Upper lobe of right lung (tissue), 1 donor: ENCODE measurements at regions not wholly inside any gene's neighbourhood (a gene's known extent, or its start where the extent isn't known, plus 50 kb on each side); places are given as distances from the start of the nearest gene placed in this dataset.

ENCODE experiments used
- ATAC-seq: fragments of 200-7000 bp; cut with Tn5 transposase; one replicate; pipeline ENCODE4 v1.9.1; 2020; ENCODE audit warnings: mild to moderate bottlenecking, moderate library complexity
- DNase-seq: peaks from one replicate; pipeline ENCODE4 v3.0.0-alpha.2; 2020
- H3K27ac ChIP-seq: fragments of 200-600 bp; one replicate; pipeline ENCODE4 v1.8.0; 2022
- H3K27me3 ChIP-seq: fragments of 200-600 bp; one replicate; pipeline ENCODE4 v1.8.0; 2022; ENCODE audit warnings: mild to moderate bottlenecking
- H3K36me3 ChIP-seq: fragments of 200-600 bp; one replicate; pipeline ENCODE4 v1.8.0; 2022
- H3K4me1 ChIP-seq: fragments of 200-600 bp; one replicate; pipeline ENCODE4 v1.8.0; 2022
- H3K4me3 ChIP-seq: fragments of 200-600 bp; one replicate; pipeline ENCODE4 v1.8.0; 2022; ENCODE audit warnings: mild to moderate bottlenecking
- H3K9me3 ChIP-seq: fragments of 200-600 bp; one replicate; pipeline ENCODE4 v1.8.0; 2022
- CTCF ChIP-seq: fragments of 200-600 bp; IDR thresholded peaks from one replicate; pipeline ENCODE4 v1.8.0; 2022; ENCODE audit warnings: antibody characterized with exemption
- intact Hi-C: fragments of 100-400 bp; cut with DNase I; formaldehyde crosslinking; loops from one replicate; pipeline ENCODE4 v1.11.0; 2022
- donor health status: DM: no; HTN: yes; CAD: no; lungs with severe emphysema.

GRCh38 chr3:21043139-21043538 is 707.9 kb downstream of the ZNF385D start:
- Histone ChIP-seq H3K36me3 (no peaks in the 10 kb centered on the region), H3K27me3 (no peaks in the 10 kb centered on the region), H3K4me1 (no peaks in the 10 kb centered on the region), H3K9me3 (no peaks in the 10 kb centered on the region), H3K4me3 (no peak overlapping the region), H3K27ac (no peak overlapping the region)
- intact Hi-C loops: no loop called here
- DNase-seq (no peak), ATAC-seq (no peak)
- TF ChIP-seq CTCF: no peak

GRCh38 chr3:21042184-21042583 is 708.8 kb downstream of the ZNF385D start:
- Histone ChIP-seq H3K27me3 (no peaks in the 10 kb centered on the region), H3K36me3 (no peaks in the 10 kb centered on the region), H3K9me3 (no peaks in the 10 kb centered on the region), H3K4me1 (no peaks in the 10 kb centered on the region), H3K4me3 (no peak overlapping the region), H3K27ac (no peak overlapping the region)
- TF ChIP-seq CTCF: no peak
- intact Hi-C loops: no loop called here
- DNase-seq (no peak), ATAC-seq (no peak)

GRCh38 chr3:21041621-21042020 is 709.4 kb downstream of the ZNF385D start:
- H3K36me3 ChIP-seq: no peaks in the 10 kb centered on the region
- H3K27me3 ChIP-seq: no peaks in the 10 kb centered on the region
- no peak for TF ChIP-seq CTCF
- H3K9me3 ChIP-seq: no peaks in the 10 kb centered on the region
- DNase-seq (no peak), ATAC-seq (no peak)
- no peaks in the 10 kb centered on the region for H3K4me1 ChIP-seq
- H3K4me3 ChIP-seq: no peak overlapping the region
- no peak overlapping the region for H3K27ac ChIP-seq
- intact Hi-C loops: no loop called here

GRCh38 chr3:21036888-21037287 is 714.1 kb downstream of the ZNF385D start:
- no peak for ATAC-seq

GRCh38 chr3:21028412-21028811 is 722.6 kb downstream of the ZNF385D start:
- ATAC-seq (no peak), DNase-seq (no peak)
- H3K9me3 ChIP-seq: no peaks in the 10 kb centered on the region
- H3K4me1 ChIP-seq: no peaks in the 10 kb centered on the region
- no peak for TF ChIP-seq CTCF
- H3K27ac ChIP-seq: no peak overlapping the region
- no peak overlapping the region for H3K4me3 ChIP-seq
- intact Hi-C loops: no loop called here
- no peaks in the 10 kb centered on the region for H3K27me3 ChIP-seq
- no peaks in the 10 kb centered on the region for H3K36me3 ChIP-seq

More at GRCh38 chr3:21036888-21037287, 714.1 kb downstream of the ZNF385D start:
- no peaks in the 10 kb centered on the region for H3K9me3 ChIP-seq
- H3K4me3 ChIP-seq: no peak overlapping the region
- no peaks in the 10 kb centered on the region for H3K4me1 ChIP-seq
- TF ChIP-seq CTCF: no peak
- no peak overlapping the region for H3K27ac ChIP-seq
- intact Hi-C loops: no loop called here
- DNase-seq: no peak
- no peaks in the 10 kb centered on the region for H3K27me3 ChIP-seq
- H3K36me3 ChIP-seq: no peaks in the 10 kb centered on the region

GRCh38 chr3:21024563-21024962 is 726.4 kb downstream of the ZNF385D start:
- ATAC-seq (no peak), DNase-seq (no peak)
- Histone ChIP-seq H3K9me3 (no peaks in the 10 kb centered on the region), H3K27me3 (no peaks in the 10 kb centered on the region), H3K36me3 (no peaks in the 10 kb centered on the region), H3K4me3 (no peak overlapping the region), H3K27ac (no peak overlapping the region), H3K4me1 (no peaks in the 10 kb centered on the region)
- intact Hi-C loops: no loop called here
- TF ChIP-seq CTCF: no peak
